ENCODE measurements at regions not wholly inside any gene's neighbourhood (a gene's known extent, or its start where the extent isn't known, plus 50 kb on each side); places are given as distances from the start of the nearest gene placed in this dataset.

DNA sequence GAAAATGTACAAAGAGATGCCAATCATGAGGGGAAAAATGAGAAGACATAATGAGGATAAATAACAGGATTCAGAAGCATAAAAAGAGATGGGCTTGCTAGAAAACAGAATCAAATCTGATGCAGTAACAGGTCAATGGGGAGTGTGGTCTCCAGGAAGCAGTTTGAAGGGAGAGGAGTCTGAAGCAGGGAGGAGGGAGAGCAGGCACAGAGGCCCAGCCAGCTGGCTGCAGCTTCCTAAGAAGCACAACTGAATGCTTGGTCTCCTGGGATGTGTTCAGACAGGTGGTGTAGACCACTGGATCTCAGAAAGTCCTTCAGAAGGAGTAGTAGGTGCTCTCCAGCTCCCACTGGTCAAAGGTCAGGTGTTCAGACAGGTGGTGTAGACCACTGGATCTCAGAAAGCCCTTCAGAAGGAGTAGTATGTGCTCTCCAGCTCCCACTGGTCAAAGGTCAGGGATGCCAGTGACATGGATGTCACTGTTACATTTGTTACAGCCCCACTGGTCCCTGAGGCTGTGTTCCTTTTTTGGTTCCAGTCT is 68.3 kb upstream of the UBAC2 start:
- H3K4me3 ChIP-seq (ENCODE audit: control insufficient read depth, low read depth, low read length) = no peak overlapping the region
- no peak for DNase-seq (ENCODE audit: low read depth)
- TF ChIP-seq, protein P1, sequence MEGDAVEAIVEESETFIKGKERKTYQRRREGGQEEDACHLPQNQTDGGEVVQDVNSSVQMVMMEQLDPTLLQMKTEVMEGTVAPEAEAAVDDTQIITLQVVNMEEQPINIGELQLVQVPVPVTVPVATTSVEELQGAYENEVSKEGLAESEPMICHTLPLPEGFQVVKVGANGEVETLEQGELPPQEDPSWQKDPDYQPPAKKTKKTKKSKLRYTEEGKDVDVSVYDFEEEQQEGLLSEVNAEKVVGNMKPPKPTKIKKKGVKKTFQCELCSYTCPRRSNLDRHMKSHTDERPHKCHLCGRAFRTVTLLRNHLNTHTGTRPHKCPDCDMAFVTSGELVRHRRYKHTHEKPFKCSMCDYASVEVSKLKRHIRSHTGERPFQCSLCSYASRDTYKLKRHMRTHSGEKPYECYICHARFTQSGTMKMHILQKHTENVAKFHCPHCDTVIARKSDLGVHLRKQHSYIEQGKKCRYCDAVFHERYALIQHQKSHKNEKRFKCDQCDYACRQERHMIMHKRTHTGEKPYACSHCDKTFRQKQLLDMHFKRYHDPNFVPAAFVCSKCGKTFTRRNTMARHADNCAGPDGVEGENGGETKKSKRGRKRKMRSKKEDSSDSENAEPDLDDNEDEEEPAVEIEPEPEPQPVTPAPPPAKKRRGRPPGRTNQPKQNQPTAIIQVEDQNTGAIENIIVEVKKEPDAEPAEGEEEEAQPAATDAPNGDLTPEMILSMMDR (conservative IDR thresholded peaks at IDR 0.05; ENCODE audit: control insufficient read depth, insufficient read depth, low read depth, low read length) = no peak

DNA sequence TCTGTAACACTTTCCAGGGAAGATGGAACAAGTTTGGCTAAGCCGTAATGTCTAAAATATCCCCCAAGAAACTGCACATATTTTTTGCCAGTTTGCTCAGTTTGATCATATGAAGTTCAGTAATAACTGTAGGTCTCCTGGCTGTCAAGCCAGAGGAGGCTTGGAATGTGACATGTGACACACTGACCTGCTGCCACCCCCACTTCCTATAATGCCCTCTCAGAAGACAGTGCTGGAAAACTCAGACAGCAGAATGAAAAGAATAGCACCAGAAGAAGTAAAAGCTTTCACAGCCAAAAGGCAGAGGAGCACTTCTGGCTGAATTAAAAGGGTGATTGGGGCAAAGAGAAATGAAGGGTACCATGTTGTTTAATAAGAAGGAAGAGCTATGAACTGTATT is 67.4 kb upstream of the UBAC2 start:
- H3K4me3 ChIP-seq (ENCODE audit: control insufficient read depth, low read depth, low read length) = no peak overlapping the region
- TF ChIP-seq, protein P1 (conservative IDR thresholded peaks at IDR 0.05; ENCODE audit: control insufficient read depth, insufficient read depth, low read depth, low read length) = no peak
- no peak for DNase-seq (ENCODE audit: low read depth)

DNA sequence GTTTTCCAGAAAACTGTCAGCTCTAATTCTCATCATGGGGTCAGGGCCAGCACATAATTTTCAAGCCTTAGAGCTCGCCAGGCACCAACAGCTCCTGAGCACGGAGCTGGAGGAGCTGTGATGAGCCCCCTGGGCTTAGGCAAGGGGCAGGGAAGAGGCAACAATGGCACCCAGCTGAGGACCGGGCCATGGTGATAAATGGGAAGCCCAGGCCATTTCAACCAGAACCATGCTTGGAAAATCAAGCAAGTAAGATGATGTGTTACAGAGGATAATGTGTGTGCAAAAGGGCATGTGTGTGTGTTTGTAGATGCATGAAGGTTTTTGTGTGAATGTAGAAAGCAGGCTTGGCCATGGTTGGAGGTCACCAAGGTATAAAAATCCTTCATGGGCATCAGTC is 66.8 kb upstream of the UBAC2 start:
- TF ChIP-seq, protein P1 (conservative IDR thresholded peaks at IDR 0.05; ENCODE audit: control insufficient read depth, insufficient read depth, low read depth, low read length) = no peak
- no peak for DNase-seq (ENCODE audit: low read depth)
- no peak overlapping the region for H3K4me3 ChIP-seq (ENCODE audit: control insufficient read depth, low read depth, low read length)

DNA sequence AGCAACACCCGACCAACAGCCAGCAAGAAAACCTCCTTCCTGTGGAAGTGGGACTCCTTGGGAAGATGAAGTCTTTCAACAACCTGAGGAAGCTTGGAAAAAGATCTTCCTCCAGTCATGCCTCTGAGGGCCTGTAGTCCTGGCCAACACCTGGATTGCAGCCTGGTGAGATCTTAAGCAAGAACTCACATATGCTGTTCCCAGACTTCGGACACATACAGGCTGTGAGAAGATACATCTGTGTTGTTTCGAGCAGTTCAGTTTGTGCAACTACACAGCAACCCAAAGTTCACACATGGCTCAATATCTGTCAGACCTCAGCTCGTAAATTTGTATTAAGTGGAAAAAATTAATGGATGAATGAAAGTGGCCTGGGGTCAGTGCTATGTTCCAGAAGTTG is 65.1 kb upstream of the UBAC2 start:
- TF ChIP-seq, protein P1 (conservative IDR thresholded peaks at IDR 0.05; ENCODE audit: control insufficient read depth, insufficient read depth, low read depth, low read length) = no peak
- no peak overlapping the region for H3K4me3 ChIP-seq (ENCODE audit: control insufficient read depth, low read depth, low read length)
- no peak for DNase-seq (ENCODE audit: low read depth)

DNA sequence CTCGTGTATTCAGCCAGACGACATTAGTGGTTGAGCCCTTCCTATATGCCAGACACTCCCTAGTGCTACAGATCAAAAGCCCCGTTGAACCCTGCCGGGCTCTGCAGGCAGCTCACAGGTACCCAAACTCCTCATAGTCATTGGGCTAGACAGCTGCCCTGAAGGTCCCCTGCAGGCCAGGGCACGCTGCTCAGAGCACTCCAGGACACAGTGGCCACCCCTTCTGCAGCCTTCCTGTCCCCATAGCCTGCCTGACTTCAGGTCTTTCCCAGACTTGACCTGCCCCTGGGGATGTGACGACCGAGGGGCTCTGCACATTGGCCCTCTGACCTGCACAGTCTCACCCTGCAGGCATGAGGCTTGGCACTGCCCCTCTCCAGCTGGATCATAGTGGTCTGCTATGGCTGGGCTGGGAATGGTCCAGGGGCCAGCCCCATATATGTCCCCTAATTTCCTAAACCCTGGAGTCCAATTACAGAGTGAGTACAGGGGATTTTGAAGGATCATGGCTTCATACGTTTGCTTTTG is 64.2 kb upstream of the UBAC2 start:
- H3K4me3 ChIP-seq (ENCODE audit: control insufficient read depth, low read depth, low read length) = no peak overlapping the region
- TF ChIP-seq, protein P1 (conservative IDR thresholded peaks at IDR 0.05; ENCODE audit: control insufficient read depth, insufficient read depth, low read depth, low read length) = no peak
- no peak for DNase-seq (ENCODE audit: low read depth)

DNA sequence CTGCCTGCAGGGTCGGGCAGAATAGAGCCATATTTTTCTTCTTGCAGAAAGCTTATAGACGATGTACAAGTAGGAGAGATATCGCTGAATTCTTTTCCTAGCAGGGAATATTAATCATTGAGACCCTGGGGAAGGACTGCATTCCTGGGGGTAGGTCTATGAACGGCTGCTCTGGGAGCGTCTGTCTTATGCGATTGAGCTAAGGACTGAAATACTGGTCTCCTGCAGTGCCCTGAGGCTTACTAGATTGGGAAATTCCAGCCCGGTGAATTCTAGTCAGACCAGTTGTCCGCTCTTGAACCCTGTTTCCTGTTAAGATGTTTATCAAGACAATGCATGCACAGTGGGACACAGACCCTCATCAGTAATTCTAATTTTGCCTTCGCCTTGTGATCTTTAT is 59.8 kb upstream of the UBAC2 start:
- no peak overlapping the region for H3K4me3 ChIP-seq (ENCODE audit: control insufficient read depth, low read depth, low read length)
- TF ChIP-seq, protein P1 (conservative IDR thresholded peaks at IDR 0.05; ENCODE audit: control insufficient read depth, insufficient read depth, low read depth, low read length) = no peak
- no peak for DNase-seq (ENCODE audit: low read depth)

DNA sequence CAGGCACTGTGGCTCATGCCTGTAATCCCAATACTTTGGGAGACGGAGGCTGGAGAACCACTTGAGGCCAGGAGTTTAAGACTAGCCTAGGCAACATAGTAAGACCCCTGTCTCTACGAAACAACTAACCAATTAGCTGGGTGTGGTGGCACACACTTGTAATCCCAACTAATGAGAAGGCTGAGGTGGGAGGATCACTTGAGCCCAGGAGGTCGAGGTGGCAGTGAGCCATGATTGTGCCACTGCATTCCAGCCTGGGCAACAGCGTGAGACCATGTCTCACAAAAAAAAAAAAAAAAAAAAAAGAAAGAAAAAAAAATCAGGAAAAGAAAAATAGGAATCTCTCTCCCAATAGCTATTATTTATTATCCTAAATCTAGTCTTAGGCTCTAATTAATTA is 56.8 kb upstream of the UBAC2 start:
- no peak overlapping the region for H3K4me3 ChIP-seq (ENCODE audit: control insufficient read depth, low read depth, low read length)
- TF ChIP-seq, protein P1 (conservative IDR thresholded peaks at IDR 0.05; ENCODE audit: control insufficient read depth, insufficient read depth, low read depth, low read length) = no peak
- DNase-seq (ENCODE audit: low read depth) = no peak
